Fibroblast of mammary gland (primary cell): ENCODE measurements at regions not wholly inside any gene's neighbourhood (a gene's known extent, or its start where the extent isn't known, plus 50 kb on each side); places are given as distances from the start of the nearest gene placed in this dataset.

Source experiments
- DNase-seq: peaks from one replicate; pipeline ENCODE4 v3.0.0-alpha.2; 2010; ENCODE audit warnings: low read depth
- H3K4me3 ChIP-seq: 2 replicates; pipeline ENCODE4 v1.5.1; 2011; ENCODE audit warnings: low read depth, mild to moderate bottlenecking, low read length, moderate library complexity; ENCODE audit not compliant: control insufficient read depth
- TF ChIP-seq, protein P1 (sequence below): conservative IDR thresholded peaks from 2 replicates; pipeline ENCODE4 v1.5.1; 2011; ENCODE audit warnings: low read depth, low read length, inconsistent platforms; ENCODE audit not compliant: control insufficient read depth, insufficient read depth

DNA sequence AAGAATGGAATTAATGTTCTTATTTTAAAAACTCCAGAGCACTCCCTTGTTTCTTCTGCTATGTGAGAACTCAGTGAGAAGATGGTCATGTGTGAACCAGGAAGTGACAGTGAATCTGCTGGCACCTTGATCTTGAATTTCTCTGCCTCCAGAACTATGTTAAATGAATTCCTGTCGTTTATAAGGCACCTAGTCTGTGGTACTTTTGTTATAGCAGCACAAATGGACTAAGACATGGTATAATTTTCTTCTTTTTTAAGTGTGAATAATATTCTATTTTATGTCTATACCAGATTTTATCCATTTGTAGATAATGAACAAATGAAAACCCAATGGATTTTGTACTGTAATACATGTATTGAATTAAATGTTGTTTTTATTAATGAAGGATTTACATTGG, 601.9 kb upstream of the REG3G start:
- no peak for DNase-seq
- TF ChIP-seq, protein P1, sequence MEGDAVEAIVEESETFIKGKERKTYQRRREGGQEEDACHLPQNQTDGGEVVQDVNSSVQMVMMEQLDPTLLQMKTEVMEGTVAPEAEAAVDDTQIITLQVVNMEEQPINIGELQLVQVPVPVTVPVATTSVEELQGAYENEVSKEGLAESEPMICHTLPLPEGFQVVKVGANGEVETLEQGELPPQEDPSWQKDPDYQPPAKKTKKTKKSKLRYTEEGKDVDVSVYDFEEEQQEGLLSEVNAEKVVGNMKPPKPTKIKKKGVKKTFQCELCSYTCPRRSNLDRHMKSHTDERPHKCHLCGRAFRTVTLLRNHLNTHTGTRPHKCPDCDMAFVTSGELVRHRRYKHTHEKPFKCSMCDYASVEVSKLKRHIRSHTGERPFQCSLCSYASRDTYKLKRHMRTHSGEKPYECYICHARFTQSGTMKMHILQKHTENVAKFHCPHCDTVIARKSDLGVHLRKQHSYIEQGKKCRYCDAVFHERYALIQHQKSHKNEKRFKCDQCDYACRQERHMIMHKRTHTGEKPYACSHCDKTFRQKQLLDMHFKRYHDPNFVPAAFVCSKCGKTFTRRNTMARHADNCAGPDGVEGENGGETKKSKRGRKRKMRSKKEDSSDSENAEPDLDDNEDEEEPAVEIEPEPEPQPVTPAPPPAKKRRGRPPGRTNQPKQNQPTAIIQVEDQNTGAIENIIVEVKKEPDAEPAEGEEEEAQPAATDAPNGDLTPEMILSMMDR = no peak
- no peak overlapping the region for H3K4me3 ChIP-seq

DNA sequence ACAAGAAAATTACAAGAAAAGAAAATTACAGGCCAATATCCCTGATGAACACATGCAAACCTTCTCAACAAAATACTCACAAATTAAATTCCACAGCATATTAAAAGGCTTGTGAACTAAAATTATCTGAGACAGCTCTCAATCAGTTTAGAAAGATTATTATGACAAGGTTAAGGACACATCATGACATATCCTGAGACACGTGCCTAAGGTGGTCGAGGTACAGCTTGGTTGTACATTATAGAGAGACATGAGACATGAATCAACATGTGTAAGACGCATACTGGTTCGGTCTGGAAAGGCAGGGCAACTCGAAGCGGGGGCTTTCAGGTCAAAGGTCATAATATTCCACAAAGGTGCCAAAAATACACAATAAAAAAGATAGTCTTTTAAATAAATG, 598.3 kb upstream of the REG3G start:
- no peak for DNase-seq
- H3K4me3 ChIP-seq = no peak overlapping the region
- TF ChIP-seq, protein P1 = no peak

DNA sequence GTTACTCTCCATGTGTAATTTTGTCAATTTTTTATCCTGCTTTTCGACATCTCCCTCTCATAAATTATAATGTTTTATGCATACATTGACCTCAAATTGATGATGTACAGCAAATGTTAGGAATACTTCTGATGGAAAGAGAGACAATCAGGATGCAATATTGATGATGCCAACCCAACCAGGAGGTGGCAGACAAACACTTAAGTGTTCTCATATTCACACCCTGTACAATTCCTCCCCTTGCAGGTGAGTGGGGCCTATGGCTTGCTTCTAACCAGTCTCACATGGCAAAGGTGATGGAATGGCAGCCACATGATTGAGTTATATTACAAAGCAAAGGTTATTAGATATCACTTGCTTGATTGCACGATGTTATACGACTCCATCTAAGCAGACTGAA, 594.3 kb upstream of the REG3G start:
- DNase-seq = no peak
- TF ChIP-seq, protein P1 = no peak
- no peak overlapping the region for H3K4me3 ChIP-seq

DNA sequence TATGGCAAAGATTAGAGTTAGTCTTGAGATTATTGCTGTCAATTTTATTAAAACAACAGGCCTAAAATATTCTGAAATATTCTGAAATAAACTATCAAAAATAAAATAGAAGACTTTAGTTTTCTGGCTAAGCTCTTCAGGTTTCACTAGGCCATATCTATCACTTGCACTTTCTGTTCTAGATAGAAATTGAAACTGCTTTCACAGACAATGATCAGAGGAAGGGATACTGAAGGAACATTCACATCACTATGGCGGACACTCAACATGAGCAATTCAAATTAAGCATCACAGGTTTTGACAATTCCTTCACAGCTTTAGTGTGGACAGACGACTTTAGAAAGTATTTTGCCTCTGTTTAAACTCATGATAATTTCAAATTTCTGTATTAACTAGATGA, 586.4 kb upstream of the REG3G start:
- TF ChIP-seq, protein P1 = no peak
- DNase-seq = no peak
- no peak overlapping the region for H3K4me3 ChIP-seq

DNA sequence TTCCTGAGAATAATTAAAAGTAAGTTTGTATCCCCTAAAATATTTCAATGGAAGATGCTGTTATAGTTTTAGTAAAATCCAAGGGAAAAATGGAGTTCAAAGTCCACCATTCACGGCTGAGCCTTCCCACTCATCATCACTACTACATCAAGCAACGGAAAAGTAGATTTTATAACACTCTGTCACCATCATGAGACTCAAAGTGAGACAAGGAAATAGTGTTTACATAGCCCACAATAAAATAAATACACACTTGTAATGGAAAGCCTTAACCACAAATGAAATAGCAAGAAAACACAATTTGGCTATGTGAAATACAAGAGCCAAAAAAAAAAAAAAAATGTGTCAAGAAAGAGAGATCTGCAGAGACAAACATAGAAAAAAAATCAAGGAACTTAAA, 569.9 kb upstream of the REG3G start:
- no peak overlapping the region for H3K4me3 ChIP-seq
- TF ChIP-seq, protein P1 = no peak

DNA sequence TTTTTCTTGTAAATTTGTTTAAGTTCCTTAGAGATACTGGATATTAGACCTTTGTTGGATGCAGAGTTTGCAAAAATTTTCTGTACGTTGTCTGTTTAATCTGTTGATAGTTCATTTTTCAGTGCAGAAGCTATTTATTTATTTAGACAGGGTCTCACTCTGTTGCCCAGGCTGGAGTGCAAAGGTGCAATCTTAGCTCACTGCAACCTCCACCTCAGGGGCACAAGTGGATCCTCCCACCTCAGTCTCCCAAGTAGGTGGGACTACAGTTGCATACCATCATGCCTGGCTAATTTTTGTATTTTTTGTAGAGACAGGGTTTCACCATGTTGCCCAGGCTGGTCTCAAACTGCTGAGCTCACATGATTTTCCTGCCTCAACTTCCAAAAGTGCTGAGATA, 568.2 kb upstream of the REG3G start:
- TF ChIP-seq, protein P1 = no peak

More for the DNA sequence above, 569.9 kb upstream of the REG3G start:
- no peak for DNase-seq

DNA sequence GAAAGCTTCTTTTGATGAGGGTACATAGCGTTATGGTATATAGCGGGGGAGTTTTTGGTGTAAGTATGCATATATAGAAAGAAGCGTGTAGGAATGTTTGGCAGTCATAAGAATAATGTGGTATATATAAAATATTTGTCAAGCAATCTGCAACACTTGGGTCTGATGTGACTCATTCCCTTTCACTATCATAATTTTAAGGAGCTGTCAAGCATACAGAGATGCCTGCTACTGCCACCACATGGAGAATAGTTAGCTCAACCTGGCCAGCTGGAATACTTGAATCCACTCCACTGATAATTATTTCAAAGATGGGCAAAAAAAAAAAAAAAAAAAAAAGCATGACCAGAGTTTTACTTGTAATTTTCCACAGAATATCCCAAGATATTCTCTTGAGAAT, 559.8 kb upstream of the REG3G start:
- TF ChIP-seq, protein P1 = no peak
- DNase-seq = no peak
- H3K4me3 ChIP-seq = no peak overlapping the region

More for the DNA sequence above, 568.2 kb upstream of the REG3G start:
- DNase-seq = no peak
- no peak overlapping the region for H3K4me3 ChIP-seq
